Transverse colon (tissue), 3 donors: ENCODE measurements at regions not wholly inside any gene's neighbourhood (a gene's known extent, or its start where the extent isn't known, plus 50 kb on each side); places are given as distances from the start of the nearest gene placed in this dataset.

Source experiments
- EP300 ChIP-seq: sonication (generic); formaldehyde crosslinking; IDR thresholded peaks from one replicate; pipeline ENCODE4 v1.6.1; 2017; ENCODE audit warnings: antibody characterized with exemption, low read depth
- POLR2A ChIP-seq: fragments of 450-650 bp; IDR thresholded peaks from one replicate; pipeline ENCODE4 v1.6.1; 2016; ENCODE audit warnings: antibody characterized with exemption, mild to moderate bottlenecking, moderate library complexity
- POLR2AphosphoS5 ChIP-seq, 3 donors: sonication (generic); formaldehyde crosslinking; IDR thresholded peaks; one replicate each; pipeline ENCODE4 v1.6.1; 2016; ENCODE audit warnings: antibody characterized with exemption in 3 of 3

GRCh38 chr3:30521156-30521715, 85.2 kb upstream of the TGFBR2 start:
- no peak for TF ChIP-seq POLR2A
- TF ChIP-seq POLR2AphosphoS5 (IDR thresholded peaks at IDR 0.05), result no peak
- TF ChIP-seq EP300, result no peak
